Superior temporal gyrus (tissue), 1 donor: ENCODE measurements at regions not wholly inside any gene's neighbourhood (a gene's known extent, or its start where the extent isn't known, plus 50 kb on each side); places are given as distances from the start of the nearest gene placed in this dataset.
A peak's percentile ranks its signal among the peaks of the same experiment; 100 is the strongest.

Experiments used
- DNase-seq: peaks from one replicate; pipeline ENCODE4 v3.0.0-alpha.2; 2016; ENCODE audit errors: extremely low spot score

- no peak for DNase-seq
These were observed 128.4 kb upstream of the AP1S2 start for GRCh38 chrX:15983034-15983433.

GRCh38 chrX:15977644-15978043, 123.0 kb upstream of the AP1S2 start:
- no peak for DNase-seq

- no peak for DNase-seq
These were observed 121.8 kb upstream of the AP1S2 start for GRCh38 chrX:15976396-15976795.

GRCh38 chrX:15973946-15974345, 119.3 kb upstream of the AP1S2 start:
- DNase-seq = no peak

GRCh38 chrX:15973299-15973698, 118.7 kb upstream of the AP1S2 start:
- peak; percentile 69 for DNase-seq

- DNase-seq = no peak
These were observed 117.1 kb upstream of the AP1S2 start for GRCh38 chrX:15971696-15972095.

GRCh38 chrX:15963858-15964257, 109.2 kb upstream of the AP1S2 start:
- DNase-seq = no peak

GRCh38 chrX:15960237-15960636, 105.6 kb upstream of the AP1S2 start:
- no peak for DNase-seq

- no peak for DNase-seq
These were observed 102.1 kb upstream of the AP1S2 start for GRCh38 chrX:15956681-15957080.

GRCh38 chrX:15953801-15954200, 99.2 kb upstream of the AP1S2 start:
- DNase-seq = no peak

- DNase-seq = no peak
These were observed 97.6 kb upstream of the AP1S2 start for GRCh38 chrX:15952212-15952611.

GRCh38 chrX:15948318-15948660, 93.7 kb upstream of the AP1S2 start:
- DNase-seq = no peak

GRCh38 chrX:15947648-15948317, 93.2 kb upstream of the AP1S2 start:
- no peak for DNase-seq

GRCh38 chrX:15946783-15947580, 92.4 kb upstream of the AP1S2 start:
- DNase-seq = no peak

- no peak for DNase-seq
These were observed 88.8 kb upstream of the AP1S2 start for GRCh38 chrX:15943391-15943790.

- DNase-seq = no peak
These were observed 87.7 kb upstream of the AP1S2 start for GRCh38 chrX:15942307-15942706.

- DNase-seq = no peak
These were observed 85.1 kb upstream of the AP1S2 start for GRCh38 chrX:15939737-15940136.

GRCh38 chrX:15938072-15938471, 83.5 kb upstream of the AP1S2 start:
- no peak for DNase-seq

GRCh38 chrX:15931362-15931761, 76.7 kb upstream of the AP1S2 start:
- DNase-seq = no peak

- no peak for DNase-seq
These were observed 76.0 kb upstream of the AP1S2 start for GRCh38 chrX:15930585-15930984.

- no peak for DNase-seq
These were observed 74.6 kb upstream of the AP1S2 start for GRCh38 chrX:15929194-15929593.

GRCh38 chrX:15926622-15927021, 72.0 kb upstream of the AP1S2 start:
- no peak for DNase-seq

- no peak for DNase-seq
These were observed 63.4 kb upstream of the AP1S2 start for GRCh38 chrX:15918003-15918402.

GRCh38 chrX:15916704-15917084, 62.1 kb upstream of the AP1S2 start:
- no peak for DNase-seq
